T-helper 1 cell (primary cell): ENCODE measurements at regions not wholly inside any gene's neighbourhood (a gene's known extent, or its start where the extent isn't known, plus 50 kb on each side); places are given as distances from the start of the nearest gene placed in this dataset.

Source experiments
- DNase-seq, 5 donors: peaks; one replicate each; pipeline ENCODE4 v3.0.0-alpha.2; 2012 to 2020

DNA sequence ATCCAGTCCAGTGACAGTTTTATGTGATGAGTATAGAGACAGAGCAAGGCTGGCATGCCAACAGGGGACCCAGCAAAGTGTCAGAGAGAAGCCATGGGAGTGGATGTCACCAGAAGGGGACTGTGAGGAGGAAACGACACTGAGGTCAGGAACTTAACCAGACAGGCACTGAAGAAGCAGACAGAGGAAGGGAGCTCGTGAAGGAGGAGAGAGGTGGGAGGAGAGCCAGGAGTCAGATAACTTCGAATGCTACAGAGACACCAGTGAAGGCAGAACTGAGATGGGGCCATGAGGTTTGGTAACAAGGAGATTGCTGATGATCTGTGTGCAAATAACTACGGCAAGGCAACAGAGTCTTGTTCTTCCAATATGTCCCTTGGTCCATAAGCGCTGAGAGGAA lies 211.1 kb upstream of the FOXA2 start:
- no peak for DNase-seq

GRCh38 chr20:22795871-22796270 lies 211.5 kb upstream of the FOXA2 start:
- DNase-seq: no peak

DNA sequence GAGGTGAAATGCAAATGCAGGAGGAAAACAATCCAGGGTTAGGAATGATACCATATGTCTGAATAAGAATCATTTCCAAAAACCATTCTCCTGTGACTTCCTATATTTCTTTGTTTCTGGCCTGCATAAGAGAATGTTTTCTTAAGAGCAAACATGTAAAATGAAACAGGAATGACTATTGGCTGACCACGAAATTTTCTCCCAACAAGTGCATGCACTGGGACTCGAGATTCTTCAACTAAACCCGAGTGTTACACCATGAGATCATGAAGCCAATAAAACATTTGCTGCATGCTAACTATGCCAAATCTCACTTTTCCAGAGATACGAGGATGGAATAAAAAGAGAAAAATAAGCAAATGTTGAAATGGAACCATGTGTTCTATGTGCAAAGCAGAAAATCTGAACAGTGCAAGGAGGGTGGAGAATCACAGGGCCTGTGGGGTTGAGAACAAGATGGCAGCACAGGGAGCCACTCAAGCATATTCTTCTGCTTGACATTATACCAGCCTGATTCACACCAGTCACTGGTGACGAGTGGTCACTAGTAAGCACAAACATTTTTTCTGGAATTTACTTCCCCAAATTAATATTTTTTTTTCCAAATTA lies 212.2 kb upstream of the FOXA2 start:
- DNase-seq: no peak

DNA sequence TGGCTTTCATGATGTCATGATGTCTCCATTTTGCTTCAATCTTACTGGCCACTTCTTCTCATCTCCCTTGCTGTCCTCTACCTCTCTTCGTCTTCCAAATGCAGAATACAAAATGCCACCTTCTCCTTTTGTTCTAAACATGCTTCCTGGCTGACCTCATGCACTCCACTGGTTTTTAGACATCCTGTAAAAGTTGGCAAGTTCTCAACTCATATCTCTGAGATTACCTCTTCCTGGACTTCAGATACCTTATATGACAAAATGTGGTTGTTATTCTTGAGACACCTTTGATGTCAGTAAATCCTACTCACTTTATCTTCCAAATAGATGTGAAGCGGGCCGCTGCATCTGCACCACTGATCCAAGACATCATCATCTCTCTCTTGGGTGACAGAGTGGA lies 212.7 kb upstream of the FOXA2 start:
- DNase-seq: no peak

DNA sequence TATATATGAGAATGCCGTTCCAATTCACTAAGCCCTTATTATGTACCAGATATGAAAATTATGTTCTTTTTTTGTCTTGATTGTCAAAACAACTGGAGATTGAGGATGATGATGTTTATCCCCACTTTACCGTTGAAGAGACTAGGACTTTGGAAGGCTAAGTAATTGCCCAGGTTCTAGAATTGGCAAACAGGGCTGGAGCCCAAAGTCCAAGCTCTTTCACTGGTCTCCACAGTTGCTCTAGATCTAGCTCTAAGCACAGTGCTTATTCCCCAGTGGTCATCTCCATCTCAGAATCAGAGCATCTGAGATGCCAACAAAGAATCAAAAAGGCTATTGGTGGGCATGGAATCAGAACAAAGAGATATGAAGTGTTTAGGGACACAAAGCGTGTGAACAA lies 215.3 kb upstream of the FOXA2 start:
- no peak for DNase-seq

GRCh38 chr20:22800129-22800528 lies 215.8 kb upstream of the FOXA2 start:
- DNase-seq: no peak

DNA sequence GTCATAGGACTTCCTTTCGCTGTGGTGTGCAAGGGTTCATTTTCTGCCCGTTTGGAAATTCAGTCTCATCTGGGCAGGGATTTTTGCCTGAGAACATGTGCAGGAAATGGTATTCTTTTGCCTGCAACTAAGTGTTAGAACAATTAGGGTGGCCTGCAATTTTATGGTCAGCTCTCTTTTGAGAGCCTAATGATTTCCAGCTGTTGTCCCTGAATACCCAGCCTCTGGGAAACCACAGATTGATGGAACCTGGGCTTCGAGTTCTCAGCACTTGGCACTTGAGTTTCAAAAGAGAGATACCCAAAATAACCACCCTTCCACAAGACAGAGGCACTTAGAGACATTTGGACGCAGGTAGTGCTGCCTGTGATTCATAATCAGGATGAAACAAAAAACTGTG lies 217.2 kb upstream of the FOXA2 start:
- DNase-seq: no peak

DNA sequence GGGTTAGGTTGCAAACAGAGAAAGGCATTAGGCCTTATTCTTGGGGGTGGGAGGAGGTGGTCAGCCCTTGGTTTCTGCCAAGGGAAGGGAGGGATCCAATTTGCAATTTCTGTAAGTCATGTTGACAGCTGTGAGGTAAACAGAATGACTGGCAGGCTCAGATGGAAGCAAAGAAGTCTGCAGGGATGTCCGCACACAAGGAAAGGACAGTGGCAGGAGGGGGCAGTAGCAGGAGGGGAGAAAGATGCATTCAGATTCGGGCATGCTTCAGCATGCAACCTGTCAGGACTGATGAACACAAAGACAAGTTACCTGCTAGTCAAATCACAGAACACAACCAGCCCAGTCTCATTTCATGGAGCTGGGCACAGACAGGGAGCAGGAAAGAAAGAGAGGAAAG lies 217.9 kb upstream of the FOXA2 start:
- DNase-seq: no peak

- no peak for DNase-seq
Measured at GRCh38 chr20:22805219-22805618, 220.8 kb upstream of the FOXA2 start.

DNA sequence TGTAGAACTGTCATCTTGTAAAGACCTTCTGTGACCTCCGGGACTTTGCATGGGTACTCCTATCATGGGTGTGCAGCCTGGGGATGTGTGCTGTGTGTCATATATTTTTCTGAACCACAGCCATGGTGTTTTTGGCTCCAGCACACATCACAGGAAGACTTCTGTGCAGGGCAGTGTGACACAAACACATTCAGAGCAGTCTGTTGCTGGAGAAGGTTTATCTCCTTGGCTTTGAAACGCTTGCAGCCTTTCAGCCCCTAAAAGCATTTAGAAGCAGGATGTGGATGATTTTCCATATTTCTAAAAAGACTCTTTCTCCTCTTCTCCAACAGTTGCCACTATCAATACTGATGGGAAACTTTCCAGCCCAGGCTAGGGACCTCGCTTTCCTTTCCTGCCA lies 221.6 kb upstream of the FOXA2 start:
- DNase-seq: no peak

DNA sequence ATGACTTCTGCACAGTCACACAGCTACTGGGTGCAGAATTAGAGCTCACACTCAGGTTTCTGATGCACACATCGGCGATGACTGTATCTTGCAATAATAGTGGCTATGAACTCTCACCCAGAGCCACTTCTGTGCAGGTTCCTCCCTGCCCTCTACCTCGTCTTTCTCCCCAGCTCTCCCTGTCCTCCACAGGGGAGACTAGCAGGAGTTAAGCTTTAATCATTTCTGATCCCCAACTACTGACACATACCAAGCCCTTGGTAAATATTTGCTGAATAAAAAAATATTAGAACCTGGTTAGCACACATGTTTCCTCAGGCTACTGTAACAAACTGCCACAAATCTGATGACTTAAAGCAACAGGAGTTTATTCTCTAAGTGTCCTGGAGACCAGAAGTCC lies 222.7 kb upstream of the FOXA2 start:
- DNase-seq: no peak

GRCh38 chr20:22807646-22808244 lies 223.4 kb upstream of the FOXA2 start:
- no peak for DNase-seq

- DNase-seq: no peak
Measured at GRCh38 chr20:22808628-22809027, 224.3 kb upstream of the FOXA2 start.

DNA sequence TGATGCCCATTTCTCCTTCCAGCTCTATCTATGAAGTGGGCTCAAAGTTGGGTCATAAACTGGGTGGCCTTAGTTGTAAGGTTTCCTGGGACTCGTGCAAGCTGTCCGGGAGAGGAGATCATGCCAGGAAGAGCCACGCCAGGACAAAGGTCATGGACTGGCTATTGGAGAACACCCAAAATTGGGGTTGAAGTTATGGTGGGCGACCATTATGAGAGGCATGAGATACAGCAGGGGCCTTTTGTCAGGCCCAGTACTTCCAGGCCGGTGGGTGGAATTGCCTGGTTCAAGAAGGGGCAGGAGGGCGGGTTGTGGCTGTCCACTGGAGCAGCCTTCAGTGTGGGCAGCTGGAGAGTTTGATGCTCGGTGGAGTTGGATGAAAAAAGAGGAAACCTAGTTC lies 225.1 kb upstream of the SSTR4 start:
- DNase-seq: no peak

DNA sequence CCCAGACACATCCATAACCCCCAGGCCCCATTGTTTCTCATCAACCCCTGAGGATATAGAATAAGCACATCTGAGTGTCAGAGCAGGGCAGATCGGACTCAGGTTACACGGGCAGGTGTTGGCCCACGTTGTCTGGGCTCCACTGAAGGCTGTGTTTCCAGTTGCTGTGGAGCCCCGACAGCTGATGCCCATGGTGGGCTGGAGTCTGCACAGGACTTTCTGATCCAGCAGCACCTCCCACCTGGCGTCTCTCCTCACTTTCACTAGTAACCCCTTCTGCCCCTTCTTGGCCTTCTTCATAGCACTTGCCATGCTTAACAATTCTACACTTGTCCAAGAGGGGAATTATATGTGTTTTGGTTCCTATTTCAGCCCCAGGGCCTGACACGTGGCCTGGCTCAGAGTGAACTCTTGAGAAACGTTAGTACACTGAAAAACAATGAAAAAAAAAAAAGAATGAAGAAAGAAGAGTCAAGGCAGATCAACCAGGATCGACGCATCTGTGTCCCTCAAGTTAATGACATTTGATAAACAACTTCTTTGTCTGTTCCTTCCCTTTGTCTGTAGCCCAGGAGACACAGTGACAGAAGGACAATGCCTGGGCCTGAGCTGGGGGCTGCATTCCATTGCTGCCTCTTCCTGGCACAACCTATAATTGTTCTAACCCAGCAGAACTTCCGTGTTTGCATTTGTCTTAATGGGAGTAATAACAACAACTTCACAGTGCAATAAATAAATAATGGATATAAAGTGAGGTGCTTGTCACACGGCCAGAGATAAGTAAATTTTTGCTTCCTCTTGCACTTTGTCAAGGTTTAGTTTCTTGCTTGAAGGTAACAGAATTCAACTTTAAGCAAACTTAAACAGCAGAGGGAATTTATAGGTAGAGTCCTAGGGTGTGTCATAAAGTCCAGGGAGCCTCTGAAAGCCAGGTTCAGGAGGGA lies 224.2 kb upstream of the SSTR4 start:
- DNase-seq: no peak

- DNase-seq: no peak
Measured at GRCh38 chr20:22814471-22815205, 220.5 kb upstream of the SSTR4 start.

- no peak for DNase-seq
Measured at GRCh38 chr20:22815206-22815551, 219.9 kb upstream of the SSTR4 start.

DNA sequence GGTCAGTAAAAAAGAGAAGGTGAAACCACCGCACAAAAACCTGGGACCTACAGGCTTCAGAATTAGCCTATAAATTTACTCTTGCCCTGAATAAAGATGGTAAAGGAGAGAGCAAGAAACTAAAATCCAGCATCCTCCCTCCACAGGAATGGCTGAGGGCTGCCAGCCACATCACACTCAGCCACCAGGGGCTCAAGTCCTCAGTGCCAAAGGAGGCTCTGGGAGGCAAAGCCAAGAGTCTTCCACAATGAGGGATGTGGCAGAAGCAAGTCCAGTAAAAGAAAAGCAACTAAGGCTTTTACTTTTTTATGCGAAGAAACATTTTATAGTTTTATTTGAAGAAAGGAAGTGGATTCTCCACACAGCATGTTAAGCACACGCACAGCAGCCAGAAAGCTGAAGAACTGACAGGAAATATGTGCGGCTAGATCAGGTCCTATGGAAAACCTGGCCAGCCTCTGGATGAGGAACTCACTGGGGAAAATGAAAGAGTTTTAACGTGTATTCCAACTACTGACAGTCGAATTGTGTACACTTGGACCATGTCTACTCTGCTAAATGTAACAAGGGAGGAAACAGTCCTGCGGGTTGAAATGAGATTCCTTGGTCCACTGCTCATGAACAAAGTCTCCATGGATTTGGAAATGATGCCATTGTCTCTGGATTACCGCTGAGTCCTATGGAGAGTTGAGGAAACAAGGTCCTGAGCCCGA lies 219.4 kb upstream of the SSTR4 start:
- no peak for DNase-seq

GRCh38 chr20:22818636-22819035 lies 216.5 kb upstream of the SSTR4 start:
- DNase-seq: no peak

GRCh38 chr20:22819112-22819511 lies 216.0 kb upstream of the SSTR4 start:
- DNase-seq: no peak

DNA sequence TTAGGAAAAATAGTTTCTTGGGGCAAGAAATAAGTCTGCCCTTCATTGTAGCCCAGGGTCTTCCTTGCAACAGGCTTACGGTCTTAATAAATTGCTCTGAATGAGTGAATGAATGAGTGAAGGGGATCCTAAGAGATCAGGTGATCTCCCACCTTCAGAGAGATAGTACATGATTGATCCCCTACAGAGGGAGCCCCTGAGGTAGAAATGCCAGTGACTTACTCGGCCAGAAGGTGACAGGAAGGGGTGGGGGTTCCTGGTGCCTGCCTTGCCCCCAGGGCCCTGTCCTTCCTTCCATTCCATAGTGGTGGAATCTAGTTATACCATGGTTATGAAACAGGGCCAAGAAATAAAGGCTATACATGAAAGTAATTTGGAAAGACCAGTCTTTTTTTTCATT lies 215.3 kb upstream of the SSTR4 start:
- no peak for DNase-seq

- DNase-seq: no peak
Measured at GRCh38 chr20:22821081-22821727, 213.9 kb upstream of the SSTR4 start.
